NCI-H2227 treated with DMSO at 0.1 percent for 48 hours (cell line): ENCODE measurements at regions not wholly inside any gene's neighbourhood (a gene's known extent, or its start where the extent isn't known, plus 50 kb on each side); places are given as distances from the start of the nearest gene placed in this dataset.

Experiments
- DNase-seq: peaks from one replicate; lab custom pipeline; 2025; lab: John Stamatoyannopoulos, UW

DNA sequence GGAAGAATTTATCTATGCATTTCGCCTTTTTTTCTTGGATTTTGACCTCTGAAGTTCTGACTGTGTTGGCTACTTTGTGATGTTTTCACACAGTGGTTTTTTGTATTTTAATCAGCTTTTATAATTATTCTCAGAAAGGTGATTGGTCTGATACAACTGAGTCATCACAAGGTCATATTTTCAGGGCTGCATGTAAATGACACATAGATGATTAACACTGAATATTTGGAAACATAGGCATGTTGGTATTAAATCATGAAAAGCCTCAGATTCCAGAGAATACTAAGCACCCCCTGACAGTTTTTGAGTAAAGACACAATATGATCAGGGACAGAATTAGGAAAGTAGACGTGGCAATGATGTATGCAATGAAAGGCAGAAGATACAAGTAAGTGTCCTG lies 175.5 kb upstream of the SLCO3A1 start:
- DNase-seq, result no peak

DNA sequence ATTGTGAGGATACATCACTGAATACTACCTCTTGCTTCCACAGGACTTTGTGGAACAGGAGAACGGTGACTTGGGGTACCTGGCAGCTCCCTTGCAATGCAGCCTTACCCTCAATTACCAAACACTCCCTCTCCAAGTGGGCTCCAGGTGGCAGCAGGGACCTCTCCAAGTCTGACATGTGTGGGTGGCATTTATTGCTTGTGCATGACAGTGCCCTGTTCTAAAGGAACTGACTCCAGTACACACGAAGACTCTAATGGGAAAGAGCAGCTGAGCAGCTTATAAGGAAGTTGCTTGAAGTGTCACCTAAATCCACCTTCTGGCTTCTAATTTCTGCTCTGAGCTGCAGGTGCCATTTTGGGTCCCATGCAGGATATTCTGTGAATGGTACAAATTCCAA lies 174.1 kb upstream of the SLCO3A1 start:
- DNase-seq, result no peak

DNA sequence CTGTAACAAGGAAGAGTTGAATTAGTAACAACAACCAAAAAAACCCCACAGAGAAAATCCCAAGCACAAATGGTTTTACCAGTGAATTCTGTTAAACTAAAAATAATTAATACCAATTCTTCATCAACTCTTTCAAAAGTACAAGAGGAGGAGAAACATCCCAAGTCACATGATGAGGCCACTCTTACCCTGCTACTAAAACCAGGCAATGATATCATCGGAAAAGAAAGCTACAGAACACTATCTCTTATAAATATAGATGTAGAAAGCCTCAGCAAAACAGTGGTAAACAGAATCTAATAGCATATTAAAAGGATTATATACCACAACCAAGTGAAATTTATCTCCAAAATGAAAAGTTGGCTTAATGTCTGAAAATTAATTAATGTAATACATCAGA lies 168.1 kb upstream of the SLCO3A1 start:
- no peak for DNase-seq

DNA sequence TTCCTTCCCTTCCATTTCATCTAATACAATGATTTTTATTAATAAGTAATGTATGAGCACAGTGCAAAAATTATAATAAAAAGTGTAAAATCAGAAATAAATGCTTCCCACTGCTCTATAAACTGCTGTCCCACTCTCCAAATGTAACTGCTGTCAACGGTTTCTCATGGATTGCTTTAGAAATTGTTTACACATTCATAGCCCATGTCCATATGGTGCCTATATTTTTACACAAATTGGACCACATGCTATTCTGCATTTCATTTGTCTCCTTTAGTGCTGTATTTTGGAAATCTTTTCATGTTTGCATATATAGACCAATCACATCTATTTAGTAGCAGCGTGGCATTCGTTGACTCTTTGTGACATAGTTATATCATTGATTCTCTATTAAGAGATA lies 164.7 kb upstream of the SLCO3A1 start:
- DNase-seq, result no peak

GRCh38 chr15:91689377-91689776 lies 164.1 kb upstream of the SLCO3A1 start:
- no peak for DNase-seq

DNA sequence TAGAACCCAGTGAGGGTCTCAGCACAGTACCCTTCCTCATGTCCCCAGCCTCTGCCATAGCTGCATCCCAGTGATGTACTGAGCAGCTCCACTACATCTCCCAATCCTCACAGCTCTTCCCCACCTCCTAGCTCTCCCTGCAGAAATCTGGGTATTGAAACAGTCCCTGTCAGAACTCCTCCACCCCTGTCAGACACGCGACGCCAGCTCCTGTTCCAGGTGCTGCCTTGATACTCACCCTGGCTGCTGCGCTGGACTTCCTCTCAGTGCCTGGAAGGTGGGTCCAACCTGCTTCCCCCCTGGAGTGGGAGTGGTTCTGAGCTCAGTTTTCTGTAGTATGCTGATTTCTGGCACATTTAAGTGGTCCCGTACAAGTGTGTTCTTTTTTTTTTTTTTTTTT lies 160.9 kb upstream of the SLCO3A1 start:
- no peak for DNase-seq

DNA sequence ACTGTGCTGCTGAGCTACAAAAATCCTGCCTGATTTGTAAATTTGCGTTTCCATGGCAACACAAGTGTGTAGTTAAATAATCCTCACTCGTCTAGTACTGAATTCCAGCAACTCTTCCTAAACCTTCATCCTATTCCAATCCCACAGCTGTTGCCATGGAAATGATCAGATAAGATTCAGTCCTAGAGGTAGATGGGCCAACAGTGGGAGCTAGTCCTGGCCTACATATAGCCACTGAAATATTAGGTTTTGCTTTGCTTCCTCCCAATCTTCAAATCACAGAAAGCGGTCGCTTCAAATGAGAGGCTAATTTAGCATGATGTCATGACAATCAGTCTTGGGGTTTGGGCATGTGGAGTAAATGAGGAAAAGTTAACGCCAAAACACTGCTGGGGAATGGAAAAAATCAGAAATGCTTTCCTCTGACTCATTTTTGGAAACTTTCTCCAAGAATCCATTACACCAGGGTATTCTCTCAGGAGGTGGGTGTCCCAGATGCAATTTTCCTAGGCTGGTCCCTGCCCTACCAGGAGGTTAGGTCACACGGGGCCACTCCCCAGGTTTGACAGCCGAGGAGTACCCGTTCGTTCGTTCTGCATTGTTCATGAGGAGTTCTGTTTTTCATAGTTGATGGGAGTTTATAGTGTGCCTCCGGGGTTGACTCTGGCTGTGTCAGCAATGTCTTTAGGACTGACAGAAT lies 159.2 kb upstream of the SLCO3A1 start:
- no peak for DNase-seq

- no peak for DNase-seq
Measured at GRCh38 chr15:91694831-91695210, 158.7 kb upstream of the SLCO3A1 start.

DNA sequence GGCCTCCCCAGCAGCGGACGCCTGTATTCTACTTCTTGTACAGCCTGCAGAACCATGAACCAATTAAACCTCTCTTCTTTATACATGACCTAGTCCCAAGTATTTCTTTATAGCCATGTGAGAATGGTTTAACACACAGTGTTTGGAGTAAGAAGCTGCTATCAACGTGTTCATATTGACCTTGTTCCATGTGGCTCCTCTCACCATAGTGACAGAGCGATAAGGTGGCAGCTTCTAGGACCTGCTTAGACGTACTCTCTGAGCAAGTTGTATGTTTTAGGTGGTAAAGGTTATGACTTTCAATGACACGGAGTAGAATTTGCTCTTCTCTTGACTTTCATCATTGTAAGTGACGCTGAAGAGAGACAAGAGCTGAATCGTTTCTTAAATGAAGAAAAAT lies 157.7 kb upstream of the SLCO3A1 start:
- DNase-seq, result no peak

GRCh38 chr15:91696981-91697380 lies 156.5 kb upstream of the SLCO3A1 start:
- DNase-seq, result no peak

DNA sequence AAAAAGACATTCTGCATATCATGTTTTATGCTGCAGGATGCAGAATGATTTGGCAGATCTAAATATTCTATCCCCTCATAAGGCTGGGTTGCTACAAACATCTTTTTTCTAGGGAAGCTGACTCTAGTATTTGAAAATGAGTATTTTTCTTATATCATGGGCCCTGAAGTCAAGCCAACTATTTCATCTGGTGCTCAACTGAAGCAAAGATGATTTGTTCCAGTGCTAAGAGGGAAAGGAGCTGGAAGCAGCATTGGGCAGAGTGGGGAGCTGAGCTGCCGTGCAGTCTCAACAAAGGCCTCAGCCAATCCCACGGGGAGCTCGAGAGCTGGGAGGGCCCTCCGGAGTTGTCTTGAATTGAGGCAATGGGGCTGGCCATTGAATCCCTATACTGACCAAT lies 155.3 kb upstream of the SLCO3A1 start:
- no peak for DNase-seq

GRCh38 chr15:91699741-91700140 lies 153.8 kb upstream of the SLCO3A1 start:
- no peak for DNase-seq

GRCh38 chr15:91703274-91703673 lies 150.2 kb upstream of the SLCO3A1 start:
- DNase-seq, result no peak

GRCh38 chr15:91704343-91704742 lies 149.2 kb upstream of the SLCO3A1 start:
- DNase-seq, result no peak

- DNase-seq, result peak; percentile 6
Measured at GRCh38 chr15:91706322-91707032, 147.0 kb upstream of the SLCO3A1 start.

DNA sequence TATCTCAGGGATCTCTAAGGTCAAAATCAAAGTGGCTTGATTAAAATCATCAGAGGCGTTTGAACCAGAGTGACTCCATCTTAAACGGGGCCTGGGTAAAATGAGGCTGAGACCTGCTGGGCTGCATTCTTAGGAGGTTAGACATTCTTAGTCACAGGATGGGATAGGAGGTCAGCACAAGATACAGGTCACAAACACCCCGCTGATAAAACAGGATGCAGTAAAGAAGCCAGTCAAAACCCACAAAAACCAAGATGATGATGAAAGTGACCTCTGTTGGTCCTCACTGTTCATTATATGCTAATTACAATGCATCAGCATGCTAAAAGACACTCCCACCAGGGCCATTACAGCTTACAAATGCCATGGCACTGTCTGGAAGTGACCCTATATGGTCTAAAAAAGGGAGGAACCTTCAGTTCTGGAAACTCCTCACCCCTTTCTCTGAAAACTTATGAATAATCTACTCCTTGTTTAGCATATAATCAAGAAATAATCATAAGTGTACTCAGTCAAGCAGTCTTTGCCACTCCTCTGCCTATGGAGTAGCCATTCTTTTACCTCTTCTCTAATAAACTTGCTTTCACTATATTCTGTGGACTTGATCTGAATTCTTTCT lies 143.3 kb upstream of the SLCO3A1 start:
- no peak for DNase-seq

GRCh38 chr15:91711384-91712033 lies 142.0 kb upstream of the SLCO3A1 start:
- DNase-seq, result no peak

DNA sequence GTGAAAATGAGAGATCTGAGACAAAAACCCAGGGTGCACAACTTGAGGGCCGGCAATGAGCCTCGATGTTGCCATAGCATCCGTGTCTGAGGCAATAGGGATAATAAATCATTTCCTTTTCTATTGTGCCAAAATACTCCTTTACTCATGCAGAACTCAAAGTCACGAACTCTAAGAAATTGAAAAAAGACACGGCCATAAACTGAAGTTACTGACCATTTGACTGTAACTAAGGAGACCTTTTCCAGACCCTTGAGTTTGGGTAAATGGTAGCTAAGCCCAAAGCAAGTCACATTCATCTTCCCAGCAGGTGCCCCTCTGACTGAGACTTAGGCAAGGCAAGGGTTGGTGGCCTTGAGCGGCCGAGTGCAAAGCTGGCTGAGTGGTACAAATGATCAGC lies 141.2 kb upstream of the SLCO3A1 start:
- DNase-seq, result no peak

- DNase-seq, result no peak
Measured at GRCh38 chr15:91716536-91716935, 137.0 kb upstream of the SLCO3A1 start.

GRCh38 chr15:91717811-91718210 lies 135.7 kb upstream of the SLCO3A1 start:
- DNase-seq, result no peak

DNA sequence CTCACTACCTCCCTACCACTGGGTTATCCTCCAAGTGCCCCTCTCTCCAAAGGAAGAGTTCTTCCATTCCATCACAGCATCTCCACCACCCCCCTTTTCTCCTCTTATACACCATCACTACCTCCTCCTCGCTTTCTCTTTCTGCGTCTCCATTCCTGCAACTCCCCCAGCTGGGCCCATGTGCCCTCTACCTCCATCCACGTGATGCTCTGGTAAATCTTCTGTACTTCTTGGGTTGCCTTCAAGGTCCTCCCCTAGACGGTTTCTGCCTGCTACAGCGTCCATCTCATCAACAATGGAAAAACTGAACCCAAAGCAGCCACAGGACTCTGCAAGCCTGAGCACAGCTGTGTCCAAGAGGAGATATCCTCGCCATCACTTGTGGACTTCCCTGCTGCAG lies 129.5 kb upstream of the SLCO3A1 start:
- no peak for DNase-seq

DNA sequence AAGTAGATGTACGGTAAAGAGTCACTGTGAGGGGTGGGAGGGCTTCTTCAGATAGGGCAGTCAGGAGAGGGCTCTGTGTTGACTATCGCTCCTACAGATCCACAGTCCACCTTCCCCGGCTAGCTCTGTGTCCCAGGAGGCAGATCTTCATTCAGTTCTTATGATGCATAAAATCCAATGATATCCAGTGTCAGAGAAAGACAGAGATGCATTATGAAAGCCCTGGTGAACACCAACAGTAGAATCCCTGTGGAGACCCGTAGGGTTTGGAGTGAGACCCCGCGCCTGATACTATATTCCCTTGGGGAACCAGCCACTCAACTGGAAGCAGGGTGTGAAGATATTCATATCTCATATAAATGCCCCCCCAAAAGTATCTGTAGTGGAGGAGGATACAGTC lies 119.8 kb upstream of the SLCO3A1 start:
- no peak for DNase-seq
